ENCODE measurements at regions not wholly inside any gene's neighbourhood (a gene's known extent, or its start where the extent isn't known, plus 50 kb on each side); places are given as distances from the start of the nearest gene placed in this dataset.

- DNase-seq = no peak
These were observed 94.8 kb downstream of the RMI2 start for GRCh38 chr16:11439790-11440656.

DNA sequence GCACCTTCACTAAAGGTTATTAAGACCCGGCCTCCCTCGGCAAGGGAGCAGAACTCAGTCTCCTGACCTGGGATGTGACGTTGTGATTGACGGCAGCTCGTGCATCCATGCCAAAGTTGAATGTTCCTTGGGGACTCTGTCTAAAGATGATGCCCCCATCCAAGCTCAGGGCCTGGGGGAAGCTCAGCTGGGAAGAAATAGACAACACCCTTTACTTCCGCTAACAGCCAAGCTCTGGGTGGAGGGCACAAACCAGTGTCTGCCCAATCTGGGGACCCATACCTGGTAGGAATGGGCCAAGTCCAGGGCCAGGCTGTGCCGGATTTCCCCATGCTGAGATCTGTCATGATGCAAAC, 95.4 kb downstream of the RMI2 start:
- no peak for DNase-seq

DNA sequence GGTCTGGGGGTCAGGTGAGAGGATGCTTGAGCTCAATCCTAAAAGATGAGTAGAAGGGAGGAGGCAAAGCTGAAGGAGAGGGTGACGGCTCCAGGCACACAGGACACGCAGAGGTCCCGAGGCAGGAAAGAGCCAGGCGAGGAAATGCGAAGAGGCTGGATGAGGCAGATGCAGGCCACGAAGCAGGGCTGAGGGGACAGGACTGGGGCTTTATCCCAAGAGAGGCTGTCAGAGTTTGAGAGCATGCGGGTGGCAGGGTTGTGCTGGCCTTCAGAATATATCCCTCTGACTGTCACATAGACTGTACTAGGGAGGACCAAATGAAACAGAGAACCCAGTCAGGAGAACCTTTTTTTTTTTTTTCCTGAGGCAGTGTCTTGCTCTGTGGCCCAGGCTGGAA, 100.2 kb downstream of the RMI2 start:
- no peak for DNase-seq

DNA sequence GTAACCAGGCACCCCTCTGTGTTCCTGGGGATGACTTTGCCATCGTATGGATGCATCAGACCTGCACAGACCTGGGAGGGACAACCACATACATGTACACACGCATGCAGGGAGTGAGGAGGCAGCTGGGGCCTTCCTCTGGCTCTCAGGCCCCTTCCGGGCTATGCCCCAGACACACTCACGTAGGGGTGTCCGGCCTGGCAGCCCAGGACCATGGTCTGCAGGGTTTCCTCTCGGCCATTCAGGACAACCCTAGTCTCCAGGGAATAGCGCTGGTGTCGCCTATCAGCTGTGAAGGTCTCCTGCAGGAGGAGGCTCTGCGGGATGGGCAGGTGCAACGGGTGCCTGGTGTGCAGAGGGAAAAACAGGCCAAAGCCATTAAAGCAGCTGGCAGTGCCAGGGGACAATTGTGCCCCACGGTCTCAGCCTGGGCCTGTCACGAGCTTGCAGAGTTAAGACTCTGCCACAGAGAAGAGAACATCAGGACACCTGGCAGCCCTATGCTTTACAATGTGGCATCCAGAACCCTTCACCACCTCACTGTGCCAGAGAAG, 101.4 kb downstream of the RMI2 start:
- no peak for DNase-seq

DNA sequence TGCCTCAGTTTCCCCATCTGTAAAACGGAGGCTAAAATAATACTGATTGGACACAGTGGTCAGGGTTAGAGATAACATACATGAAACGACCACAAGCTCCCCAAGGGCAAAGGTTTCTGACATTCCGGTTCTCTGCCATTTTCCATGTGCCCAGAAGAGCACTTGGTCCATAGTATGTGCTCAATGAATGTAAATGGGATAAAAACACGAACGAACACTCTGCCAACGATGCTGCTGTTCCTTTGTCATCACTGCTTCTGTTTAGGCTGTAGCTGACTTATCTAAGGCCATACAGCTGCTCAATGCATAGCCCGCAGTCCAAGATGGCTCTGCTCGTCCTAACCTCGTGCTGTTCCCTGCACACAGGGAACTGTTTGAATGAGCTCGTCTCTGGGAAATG, 102.0 kb downstream of the RMI2 start:
- no peak for DNase-seq

DNA sequence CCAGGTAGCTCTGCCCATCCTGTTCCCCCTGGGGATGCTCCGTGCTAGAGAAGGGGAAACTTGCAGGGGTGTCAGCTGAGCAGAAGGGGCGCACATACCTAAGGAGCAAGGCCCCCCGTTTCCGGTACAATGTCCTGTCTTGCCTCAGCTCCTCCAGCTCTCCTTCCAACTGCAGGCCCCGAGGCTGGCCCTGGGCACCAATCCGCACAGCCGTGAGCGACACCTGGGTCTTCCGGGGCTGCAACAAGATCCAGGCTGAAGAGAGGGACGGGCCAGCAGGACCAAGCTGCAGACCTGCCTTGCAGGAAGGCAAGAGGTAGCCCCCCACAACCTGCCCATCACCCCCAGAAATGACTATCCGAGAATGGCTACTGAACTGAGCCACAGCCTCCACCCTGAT, 102.6 kb downstream of the RMI2 start:
- DNase-seq = no peak

DNA sequence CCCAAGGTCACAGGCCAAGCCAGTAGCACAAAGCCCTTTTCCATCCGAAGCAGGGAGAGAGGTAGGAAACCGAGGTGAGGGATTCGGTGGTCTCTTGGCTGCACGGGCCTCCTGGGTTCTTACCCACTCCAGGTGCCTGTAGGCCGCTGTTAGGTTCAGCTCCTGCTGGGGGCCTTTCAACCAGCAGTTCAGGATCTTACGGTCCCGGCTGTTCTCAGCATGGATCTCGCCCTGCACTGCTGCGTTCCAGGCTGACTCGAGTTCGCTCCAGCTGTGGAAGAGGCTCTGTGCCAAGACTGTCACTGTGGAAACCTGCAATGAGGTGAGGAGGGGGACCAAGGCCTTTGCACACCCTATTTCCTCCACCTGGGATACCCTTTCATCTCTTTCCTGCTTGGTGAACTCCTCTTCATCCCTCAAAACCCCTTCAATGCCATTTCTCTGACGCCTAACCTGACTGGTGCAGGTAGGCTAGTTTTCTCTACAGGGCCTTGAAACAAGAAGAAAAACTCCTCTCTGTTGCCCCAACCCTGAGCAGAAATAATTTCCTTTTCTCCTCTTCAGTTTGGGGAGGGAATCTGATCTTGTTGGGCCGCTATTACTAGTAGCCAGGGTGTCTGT, 103.6 kb downstream of the RMI2 start:
- no peak for DNase-seq

GRCh38 chr16:11449716-11450115, 104.5 kb downstream of the RMI2 start:
- no peak for DNase-seq

DNA sequence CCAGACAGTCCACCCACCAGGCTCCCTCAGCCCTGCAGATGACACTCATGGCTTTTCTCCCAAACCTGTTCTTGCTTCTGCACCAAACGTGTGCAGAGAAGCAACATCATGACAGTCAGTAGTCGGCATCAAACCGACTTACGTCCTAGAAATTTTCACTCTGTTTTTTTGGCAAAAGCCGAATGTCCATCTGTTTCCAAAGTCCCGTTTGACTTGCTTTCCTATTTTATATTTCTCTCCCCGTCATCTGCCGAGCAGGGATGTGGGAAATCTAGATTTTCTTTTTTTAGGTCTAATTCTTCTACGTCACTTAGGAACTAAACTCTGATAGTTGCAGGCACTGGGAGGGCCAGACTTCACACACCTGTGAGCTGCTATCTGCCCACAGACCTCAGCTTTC, 104.9 kb downstream of the RMI2 start:
- peak in 1 of 56 donors; percentile 0 for DNase-seq

- no peak for DNase-seq
These were observed 107.0 kb downstream of the RMI2 start for GRCh38 chr16:11452298-11452697.

- no peak for DNase-seq
These were observed 107.6 kb downstream of the RMI2 start for GRCh38 chr16:11452746-11453389.

GRCh38 chr16:11456741-11457140, 111.5 kb downstream of the RMI2 start:
- no peak for DNase-seq

DNA sequence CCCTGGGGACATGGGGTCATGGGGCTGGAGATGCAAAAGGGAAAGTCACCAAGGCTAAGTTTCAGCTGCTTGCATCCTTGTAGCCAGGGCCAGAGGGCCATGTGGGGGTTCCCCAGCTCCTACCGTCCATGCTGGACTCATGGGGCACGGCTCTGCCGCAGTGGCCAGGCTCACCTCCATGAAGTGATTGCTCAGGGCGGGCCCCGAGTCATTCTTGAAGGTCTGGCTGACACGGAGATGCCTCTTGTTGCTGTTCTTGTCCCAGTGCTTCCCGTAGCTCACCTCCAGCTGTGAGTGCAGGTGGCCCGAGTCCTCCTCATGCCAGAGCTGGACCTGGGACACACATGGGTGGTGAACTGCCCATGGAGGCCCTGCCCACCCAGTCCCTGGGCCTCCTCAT, 114.5 kb downstream of the RMI2 start:
- DNase-seq = no peak

GRCh38 chr16:11460820-11461594, 115.7 kb downstream of the RMI2 start:
- DNase-seq = no peak

- no peak for DNase-seq
These were observed 116.3 kb downstream of the RMI2 start for GRCh38 chr16:11461595-11461990.

DNA sequence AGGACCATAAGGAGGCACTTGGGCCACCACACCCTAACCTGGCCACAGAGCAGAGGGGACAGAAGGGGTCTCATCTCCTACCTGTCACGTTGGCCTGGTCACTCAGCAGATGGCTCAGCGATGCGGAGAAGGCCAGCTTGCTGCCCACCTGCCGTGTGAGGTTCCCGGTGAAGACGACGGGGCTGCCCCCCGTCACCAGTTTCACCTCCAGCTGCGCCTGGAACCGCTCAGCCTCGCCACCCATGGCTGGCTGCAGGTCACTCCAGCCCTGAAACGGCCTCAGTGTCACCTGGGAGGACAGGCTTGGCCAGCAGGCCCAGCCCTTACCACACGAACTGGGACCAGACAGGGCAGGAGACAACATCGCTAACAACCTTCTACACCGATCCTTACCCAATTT, 116.8 kb downstream of the RMI2 start:
- no peak for DNase-seq

DNA sequence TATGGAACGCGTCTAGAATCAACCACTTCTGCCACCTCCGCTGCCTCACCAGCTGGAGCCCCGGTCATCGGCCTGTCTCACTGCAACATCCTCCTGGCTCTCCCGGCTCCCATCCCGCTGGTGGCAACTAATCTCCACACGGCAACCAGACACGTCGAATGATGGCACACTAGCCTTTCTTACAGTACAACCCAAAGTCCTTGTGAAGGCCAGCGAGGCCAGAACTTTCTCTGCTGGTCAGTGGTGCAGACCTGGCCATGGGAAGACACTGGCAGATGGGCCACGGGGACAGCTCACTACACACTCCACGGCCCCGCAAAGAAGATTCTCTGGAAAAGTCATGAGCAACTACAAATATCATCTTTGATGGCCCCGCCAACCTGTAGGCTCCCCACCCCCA, 117.6 kb downstream of the RMI2 start:
- DNase-seq = no peak

DNA sequence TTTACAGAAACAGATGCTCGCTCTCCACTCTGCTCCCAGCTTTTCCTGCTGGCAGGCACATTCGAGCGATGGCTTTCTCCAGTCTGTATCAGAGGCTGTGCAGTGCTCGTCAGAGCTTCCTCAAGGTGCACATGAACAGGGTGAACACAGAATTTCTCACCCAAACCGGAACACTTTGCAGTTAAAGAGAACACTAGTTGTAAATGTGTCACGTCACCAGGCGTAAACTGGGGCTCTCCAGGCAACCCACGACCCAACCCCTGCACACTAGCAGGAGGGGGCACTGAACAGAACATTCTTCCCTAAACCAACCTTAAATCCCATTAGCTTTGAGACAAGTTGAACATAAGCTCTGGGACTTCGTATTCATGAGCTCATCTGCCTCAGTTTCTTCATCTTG, 119.0 kb downstream of the RMI2 start:
- DNase-seq = no peak

- no peak for DNase-seq
These were observed 120.4 kb downstream of the RMI2 start for GRCh38 chr16:11465675-11466074.

DNA sequence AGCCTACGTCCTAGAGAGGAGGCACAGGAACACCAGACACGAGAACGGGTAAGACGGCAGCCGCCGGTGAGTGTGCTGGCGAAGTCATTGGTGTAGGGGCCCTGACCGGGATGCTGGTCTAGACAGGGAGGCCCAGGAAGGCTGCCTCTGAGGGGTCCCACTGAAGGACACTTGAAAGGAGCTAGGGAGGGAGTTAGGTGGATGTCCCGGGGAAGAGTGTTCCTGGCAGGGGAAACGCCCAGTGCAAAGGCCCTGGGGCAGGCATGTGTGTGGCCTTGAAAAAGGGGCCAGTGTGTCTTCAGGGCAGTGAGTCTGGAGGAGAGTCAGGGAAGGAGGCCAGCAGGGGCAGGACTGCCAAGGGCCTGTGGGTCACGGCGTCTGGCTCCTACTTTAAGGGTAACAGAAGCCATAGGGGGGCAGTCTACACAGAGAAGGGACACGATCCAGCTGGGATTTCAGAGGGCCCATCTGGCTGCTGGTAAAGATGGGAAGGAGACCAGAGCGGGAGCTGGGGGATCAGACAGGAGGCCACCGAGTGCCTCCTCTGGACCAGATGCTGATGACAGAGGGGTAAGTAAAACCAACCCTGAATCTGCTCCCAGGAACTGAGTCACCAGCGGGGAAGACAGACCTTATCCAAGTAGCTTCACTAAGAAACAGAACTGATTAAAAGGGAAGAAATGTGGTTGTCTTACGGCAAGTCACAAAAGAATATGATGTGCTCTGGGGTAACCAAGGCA, 115.9 kb downstream of the LITAF start:
- DNase-seq = no peak

DNA sequence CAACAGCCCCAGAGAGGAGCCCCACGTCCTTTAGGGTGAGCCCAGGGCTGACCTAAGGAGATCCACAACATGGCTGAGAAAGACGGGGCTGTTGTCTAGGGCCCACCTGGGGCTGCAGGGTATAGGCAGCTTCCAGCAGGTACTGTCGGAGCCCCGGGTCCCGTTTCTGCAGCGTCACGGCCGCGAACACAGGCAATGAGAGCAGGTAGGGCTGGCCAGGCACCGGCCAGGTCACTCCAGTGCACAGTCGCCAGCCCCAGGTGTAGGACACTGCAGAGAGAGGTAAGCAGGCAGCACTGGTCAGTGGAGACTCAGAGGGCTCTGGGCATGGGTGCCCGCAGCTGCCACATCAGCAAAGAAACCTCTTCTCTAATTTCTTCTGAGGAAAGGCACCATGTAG, 115.2 kb downstream of the LITAF start:
- no peak for DNase-seq
